AG04449 (cell line): ENCODE measurements at regions not wholly inside any gene's neighbourhood (a gene's known extent, or its start where the extent isn't known, plus 50 kb on each side); places are given as distances from the start of the nearest gene placed in this dataset.

Source experiments
- CTCF ChIA-PET: fragments of 350-600 bp; formaldehyde crosslinking; extraction: SDS; loops from one replicate; lab custom pipeline; 2021; ENCODE audit warnings: antibody characterized with exemption; lab: Yijun Ruan, JAX
- POLR2A ChIA-PET: fragments of 400-600, 350-600 bp; formaldehyde crosslinking; extraction: SDS; loops from one replicate; lab custom pipeline; 2020; ENCODE audit warnings: antibody characterized with exemption, inconsistent platforms; lab: Yijun Ruan, JAX
- DNase-seq: peaks from one replicate; pipeline ENCODE4 v3.0.0-alpha.2; 2010; ENCODE audit warnings: low read depth, low spot score
- H3K4me3 ChIP-seq: 2 replicates; pipeline ENCODE4 v1.5.1; 2011; ENCODE audit warnings: low read depth, mild to moderate bottlenecking, control low read depth, low read length
- TF ChIP-seq, protein P1 (sequence below): IDR thresholded peaks from one replicate; pipeline ENCODE4 v1.5.1; 2011; ENCODE audit warnings: mild to moderate bottlenecking, moderate library complexity, low read length, control low read depth, inconsistent platforms; ENCODE audit not compliant: insufficient read depth; ENCODE audit errors: missing control alignments

DNA sequence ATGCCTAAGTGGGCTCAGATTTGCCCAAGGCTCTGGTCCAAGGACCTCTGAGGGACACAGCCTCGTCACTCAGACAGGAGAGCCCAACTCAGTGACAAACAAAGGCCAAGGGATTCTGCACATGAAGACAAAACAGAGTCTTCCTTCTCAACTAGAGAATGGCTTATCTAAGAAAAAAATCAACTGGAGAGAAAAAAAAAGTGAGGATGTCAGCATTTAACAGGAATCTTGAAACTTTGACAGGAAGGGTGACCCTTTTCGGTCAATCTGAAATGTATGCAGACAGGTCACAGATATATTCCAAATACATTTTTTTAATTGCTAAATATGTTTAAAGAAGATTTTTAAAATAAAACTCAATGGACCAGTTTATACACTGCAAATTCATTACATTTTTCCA, 154.5 kb downstream of the ETS2 start:
- TF ChIP-seq, protein P1, sequence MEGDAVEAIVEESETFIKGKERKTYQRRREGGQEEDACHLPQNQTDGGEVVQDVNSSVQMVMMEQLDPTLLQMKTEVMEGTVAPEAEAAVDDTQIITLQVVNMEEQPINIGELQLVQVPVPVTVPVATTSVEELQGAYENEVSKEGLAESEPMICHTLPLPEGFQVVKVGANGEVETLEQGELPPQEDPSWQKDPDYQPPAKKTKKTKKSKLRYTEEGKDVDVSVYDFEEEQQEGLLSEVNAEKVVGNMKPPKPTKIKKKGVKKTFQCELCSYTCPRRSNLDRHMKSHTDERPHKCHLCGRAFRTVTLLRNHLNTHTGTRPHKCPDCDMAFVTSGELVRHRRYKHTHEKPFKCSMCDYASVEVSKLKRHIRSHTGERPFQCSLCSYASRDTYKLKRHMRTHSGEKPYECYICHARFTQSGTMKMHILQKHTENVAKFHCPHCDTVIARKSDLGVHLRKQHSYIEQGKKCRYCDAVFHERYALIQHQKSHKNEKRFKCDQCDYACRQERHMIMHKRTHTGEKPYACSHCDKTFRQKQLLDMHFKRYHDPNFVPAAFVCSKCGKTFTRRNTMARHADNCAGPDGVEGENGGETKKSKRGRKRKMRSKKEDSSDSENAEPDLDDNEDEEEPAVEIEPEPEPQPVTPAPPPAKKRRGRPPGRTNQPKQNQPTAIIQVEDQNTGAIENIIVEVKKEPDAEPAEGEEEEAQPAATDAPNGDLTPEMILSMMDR: no peak
- no peak overlapping the region for H3K4me3 ChIP-seq
- ChIA-PET POLR2A (no interaction called here), CTCF (no interaction called here)
- no peak for DNase-seq

DNA sequence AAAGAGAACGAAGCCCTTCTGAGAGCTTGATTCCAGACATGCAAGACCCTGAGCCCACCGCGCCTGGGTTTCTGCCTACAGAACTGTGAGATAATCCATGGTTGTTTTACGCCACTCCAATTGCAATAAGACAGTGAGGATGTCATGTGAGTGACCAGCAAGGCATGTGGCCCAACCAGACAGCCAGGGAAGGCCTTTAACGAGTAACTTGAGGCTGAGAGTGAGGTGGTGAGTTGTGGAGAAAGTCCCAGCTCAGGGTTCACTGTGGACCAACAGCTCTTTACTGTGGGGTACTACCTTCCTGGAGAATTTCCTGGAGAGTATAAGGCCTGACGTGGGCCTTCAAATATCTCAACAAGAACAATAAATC, 153.9 kb downstream of the ETS2 start:
- no peak overlapping the region for H3K4me3 ChIP-seq
- POLR2A ChIA-PET: no interaction called here
- TF ChIP-seq, protein P1: no peak
- CTCF ChIA-PET: interaction anchor here (0.8 kb wide), 1 partner anchor 9 kb away, joined by 4 read pairs; no protein-coding TSS in a partner anchor
- no peak for DNase-seq

DNA sequence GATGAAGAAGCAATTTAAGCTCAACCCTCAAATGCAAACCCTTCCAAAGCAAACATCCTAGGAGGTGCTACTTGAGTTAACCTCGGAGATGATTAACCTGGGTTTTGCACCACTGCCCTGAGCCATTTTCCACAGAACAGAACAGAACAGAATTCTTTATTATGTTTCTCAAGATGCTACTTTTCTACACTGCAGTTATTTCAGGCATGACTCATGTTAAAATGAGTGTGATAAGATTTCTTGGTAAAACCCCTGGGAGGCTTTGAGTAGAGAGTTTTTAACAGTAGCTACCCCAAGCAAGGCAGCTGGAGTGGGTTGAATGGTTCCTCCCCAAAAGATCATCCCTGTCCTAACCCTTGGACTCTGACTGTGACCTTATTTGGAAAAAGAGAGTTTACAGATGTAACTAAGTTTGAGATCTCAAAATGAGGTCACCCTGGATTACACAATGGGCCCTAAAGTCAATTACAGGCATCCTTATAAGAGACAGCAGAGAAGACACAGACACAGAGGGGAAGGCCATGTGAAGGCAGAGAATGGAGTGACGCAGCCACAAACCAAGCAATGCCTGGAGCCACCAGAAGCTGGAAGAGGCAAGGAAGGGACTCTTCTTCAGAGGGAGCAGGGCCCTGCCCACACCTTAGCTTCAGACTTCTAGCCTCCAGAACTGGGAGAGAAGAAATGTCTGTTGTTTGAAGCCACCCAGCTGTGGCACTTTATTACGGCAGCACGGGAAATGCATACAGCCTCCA, 153.4 kb downstream of the ETS2 start:
- CTCF ChIA-PET: interaction anchor here (0.8 kb wide), 1 partner anchor 8 kb away, joined by 4 read pairs; no protein-coding TSS in a partner anchor
- DNase-seq: no peak
- POLR2A ChIA-PET: no interaction called here
- H3K4me3 ChIP-seq: no peak overlapping the region
- TF ChIP-seq, protein P1: no peak

DNA sequence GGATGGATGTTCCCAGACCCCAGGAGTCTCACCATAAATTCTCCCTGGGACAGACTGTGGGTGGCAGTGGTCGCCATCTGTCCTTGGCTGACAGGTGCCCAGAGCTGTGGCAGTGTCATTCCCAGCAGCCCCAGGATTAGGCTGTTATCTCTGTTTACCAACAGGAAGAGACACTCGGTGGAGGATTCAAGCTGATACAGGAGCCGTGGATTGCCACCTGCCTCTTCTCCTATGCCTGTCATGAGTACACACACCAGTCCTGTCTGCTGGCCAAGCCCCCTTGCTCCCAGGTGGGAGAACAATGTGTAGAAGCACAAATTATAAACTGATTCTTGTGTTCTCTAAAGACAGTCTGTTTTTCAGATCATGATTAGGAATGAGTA, 152.6 kb downstream of the ETS2 start:
- no peak for DNase-seq
- TF ChIP-seq, protein P1: no peak
- H3K4me3 ChIP-seq: no peak overlapping the region
- CTCF ChIA-PET: no interaction called here
- POLR2A ChIA-PET: no interaction called here

DNA sequence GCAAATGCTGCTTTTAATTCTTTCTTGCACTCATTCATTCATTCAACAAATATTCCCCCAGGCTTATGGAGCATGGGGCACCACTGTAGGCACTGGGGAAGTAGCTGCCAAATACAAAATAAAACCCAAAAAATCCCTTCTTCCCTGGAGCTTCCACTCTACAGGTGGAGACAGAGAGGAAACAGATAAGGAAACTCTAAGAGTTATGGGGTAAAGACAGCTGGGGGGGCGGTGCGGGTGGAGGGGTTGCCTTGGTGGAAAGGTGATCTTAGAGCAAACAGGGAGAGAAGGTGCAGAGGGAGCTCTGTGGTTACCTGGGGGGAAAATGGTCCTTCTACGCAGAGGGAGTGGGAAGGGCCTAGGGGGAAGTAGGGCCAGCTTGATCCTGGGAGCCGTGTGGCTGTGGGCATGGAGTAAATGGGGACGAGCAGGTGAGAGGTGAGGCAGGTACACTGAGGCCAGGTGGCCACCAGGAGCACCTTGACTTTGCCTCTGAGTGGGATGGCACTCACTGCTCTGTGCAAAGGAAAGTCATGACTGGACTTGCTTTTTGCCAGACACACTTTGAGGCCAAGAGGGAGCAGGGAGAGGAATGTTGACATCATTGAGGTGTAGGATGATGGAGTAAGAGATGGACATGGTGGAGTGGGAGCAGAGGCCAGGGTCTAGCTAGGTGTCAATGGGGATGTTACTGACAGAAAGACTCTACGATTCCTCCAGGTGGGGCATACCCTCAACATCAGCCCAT, 152.0 kb downstream of the ETS2 start:
- no peak for DNase-seq
- no peak overlapping the region for H3K4me3 ChIP-seq
- POLR2A ChIA-PET: no interaction called here
- CTCF ChIA-PET: no interaction called here
- TF ChIP-seq, protein P1: no peak
